Hepatocyte (in vitro differentiated cells): ENCODE measurements at regions not wholly inside any gene's neighbourhood (a gene's known extent, or its start where the extent isn't known, plus 50 kb on each side); places are given as distances from the start of the nearest gene placed in this dataset.
"Not testable (repeated sequence)": the region's sequence is repeated elsewhere in the genome, so short reads cannot be mapped to it uniquely, and the experiment has no call there.

Experiments used
- EZH2 ChIP-seq: fragments of 200-600 bp; sonication (generic); IDR thresholded peaks from 2 replicates; pipeline ENCODE4 v1.6.1; 2016; ENCODE audit warnings: antibody characterized with exemption, mild to moderate bottlenecking, borderline replicate concordance
- EZH2phosphoT487 ChIP-seq: fragments of 200-600 bp; sonication (generic); IDR thresholded peaks from one replicate; pipeline ENCODE4 v1.6.1; 2018; ENCODE audit warnings: antibody characterized with exemption, mild to moderate bottlenecking, low read depth, moderate library complexity; ENCODE audit not compliant: unreplicated experiment, severe bottlenecking

- not testable (repeated sequence) for TF ChIP-seq EZH2phosphoT487, EZH2
Observed at GRCh38 chr1:232745698-232746097, 59.5 kb upstream of the MAP10 start.
